Mesenteric fat pad (tissue), 1 donor: ENCODE measurements at regions not wholly inside any gene's neighbourhood (a gene's known extent, or its start where the extent isn't known, plus 50 kb on each side); places are given as distances from the start of the nearest gene placed in this dataset.
"Not testable (repeated sequence)": the region's sequence is repeated elsewhere in the genome, so short reads cannot be mapped to it uniquely, and the experiment has no call there.

Experiments
- DNase-seq: peaks from one replicate; pipeline ENCODE4 v3.0.0-alpha.2; 2020; ENCODE audit warnings: low spot score
- donor health status: DM: yes; HTN: yes; CAD: no.

- not testable (repeated sequence) for DNase-seq
These were observed 3143.4 kb upstream of the OR11H1 start for GRCh38 chr22:12384612-12385011.

- DNase-seq: peak; percentile 88
These were observed 3138.9 kb upstream of the OR11H1 start for GRCh38 chr22:12388824-12389800.

GRCh38 chr22:12397270-12397669 is 3130.7 kb upstream of the OR11H1 start:
- not testable (repeated sequence) for DNase-seq

GRCh38 chr22:12401942-12402341 is 3126.1 kb upstream of the OR11H1 start:
- DNase-seq: not testable (repeated sequence)

- DNase-seq: not testable (repeated sequence)
These were observed 3125.5 kb upstream of the OR11H1 start for GRCh38 chr22:12402531-12402930.

- DNase-seq: not testable (repeated sequence)
These were observed 3092.1 kb upstream of the OR11H1 start for GRCh38 chr22:12435890-12436289.
